K562 (cell line): ENCODE measurements at regions not wholly inside any gene's neighbourhood (a gene's known extent, or its start where the extent isn't known, plus 50 kb on each side); places are given as distances from the start of the nearest gene placed in this dataset.

Source experiments
- ATAC-seq: fragments of 200-7000 bp; cut with Tn5 transposase; 3 replicates; pipeline ENCODE4 v1.9.1; 2020; ENCODE audit warnings: moderate library complexity
- BruUV-seq: library from RNA; stranded (reverse); fragments of 400-500 nt; replicated peaks from 2 replicates; lab custom pipeline; 2021; lab: Mats Ljungman, UMichigan
- CTCF ChIA-PET: fragments of 300-600 bp; formaldehyde crosslinking; extraction: SDS; loops from one replicate; lab custom pipeline; 2021; ENCODE audit warnings: low intra/inter-chr PET ratio; lab: Yijun Ruan, JAX
- POLR2A ChIA-PET: fragments of 300-600, 350-650 bp; sonication (Branson Sonifier 250); formaldehyde crosslinking; extraction: SDS; loops from one replicate; lab custom pipeline; 2021; ENCODE audit warnings: antibody characterized with exemption, inconsistent platforms; lab: Yijun Ruan, JAX
- DNase-seq, 4 experiments: peaks; one replicate each; pipeline versions ENCODE4 v3.0.0 to v3.0.0-alpha.2; 2011 to 2018; ENCODE audit warnings: low spot score in 3 of 4, mixed read lengths in 3 of 4; ENCODE audit errors: extremely low read depth in 1 of 4
- FAIRE-seq: peaks from 2 replicates; lab custom pipeline; 2011; peaks lifted over from hg19 to GRCh38; lab: Jason Lieb, UNC
- H2AFZ ChIP-seq: 2 replicates; pipeline ENCODE4 v1.6.0; 2011; ENCODE audit warnings: low read depth, low read length, control low read depth, inconsistent platforms
- H3K27ac ChIP-seq: fragments of 200-600 bp; 3 replicates; pipeline ENCODE4 v1.8.0; 2011; ENCODE audit warnings: low read depth, mild to moderate bottlenecking, control low read depth, inconsistent platforms, low read length, moderate library complexity, mixed read lengths; ENCODE audit errors: extremely low read depth
- H3K27me3 ChIP-seq, 2 experiments: fragments of 300-600 bp in 1 of 2; 2 replicates in 1 of 2; 3 replicates in 1 of 2; pipeline versions ENCODE4 v1.6.0 to v1.8.0; 2011; ENCODE audit warnings: inconsistent platforms in 2 of 2, low read length in 2 of 2, mild to moderate bottlenecking in 1 of 2, mixed read lengths in 1 of 2, moderate library complexity in 1 of 2; ENCODE audit not compliant: control insufficient read depth in 2 of 2, insufficient read depth in 2 of 2
- H3K36me3 ChIP-seq: fragments of 300-600 bp; 3 replicates; pipeline ENCODE4 v1.8.0; 2011; ENCODE audit warnings: mild to moderate bottlenecking, low read length, inconsistent platforms; ENCODE audit not compliant: control insufficient read depth, insufficient read depth
- H3K4me1 ChIP-seq, 2 experiments: fragments of 200-600 bp in 1 of 2; replicated peaks in 1 of 2; 2 replicates in 1 of 2; 3 replicates in 1 of 2; pipeline versions ENCODE4 v1.5.1 to v1.8.0; 2011; ENCODE audit warnings: inconsistent platforms in 2 of 2, low read length in 2 of 2, mild to moderate bottlenecking in 1 of 2, mixed read lengths in 1 of 2, moderate library complexity in 1 of 2; ENCODE audit not compliant: control insufficient read depth in 2 of 2, insufficient read depth in 2 of 2
- H3K4me2 ChIP-seq: 2 replicates; pipeline ENCODE4 v1.6.1; 2011; ENCODE audit warnings: low read length, control low read depth, inconsistent platforms, mixed read lengths; ENCODE audit not compliant: insufficient read depth
- H3K4me3 ChIP-seq: fragments of 200-600 bp; sonication (generic), shearing (Covaris generic); 2 replicates; pipeline ENCODE4 v1.5.1; 2016; ENCODE audit warnings: control low read depth, inconsistent platforms
- H3K79me2 ChIP-seq: fragments of 200-600 bp; 3 replicates; pipeline ENCODE4 v1.8.0; 2011; ENCODE audit warnings: low read length, inconsistent platforms; ENCODE audit not compliant: control insufficient read depth, insufficient read depth
- H3K9ac ChIP-seq, 2 experiments: 2 replicates each; pipeline versions ENCODE4 v1.6.0 to v1.6.1; 2011; ENCODE audit warnings: low read depth in 2 of 2, low read length in 2 of 2, control low read depth in 1 of 2, inconsistent platforms in 1 of 2, mild to moderate bottlenecking in 1 of 2, mixed read lengths in 1 of 2; ENCODE audit not compliant: insufficient read depth in 1 of 2
- H3K9me1 ChIP-seq: one replicate; pipeline ENCODE4 v1.6.0; 2011; ENCODE audit warnings: inconsistent platforms, mild to moderate bottlenecking, low read length, moderate library complexity; ENCODE audit not compliant: control insufficient read depth, insufficient read depth
- H3K9me3 ChIP-seq: replicated peaks from 2 replicates; pipeline ENCODE4 v1.5.1; 2011; ENCODE audit warnings: low read depth, low read length, inconsistent platforms; ENCODE audit not compliant: control insufficient read depth, insufficient read depth
- H4K20me1 ChIP-seq: replicated peaks from 2 replicates; pipeline ENCODE4 v1.6.1; 2011; ENCODE audit warnings: low read length, inconsistent platforms, mixed read lengths; ENCODE audit not compliant: control insufficient read depth, insufficient read depth
- AFF4 ChIP-seq: sonication (generic); formaldehyde crosslinking; IDR thresholded peaks from 2 replicates; pipeline ENCODE4 v1.8.0; 2023; ENCODE audit warnings: mild to moderate bottlenecking, missing genetic modification reagents
- CTCF ChIP-seq, 3 experiments: IDR thresholded peaks in 2 of 3; conservative IDR thresholded peaks in 1 of 3; 2 replicates each; pipeline ENCODE4 v1.5.1; 2011 to 2012; ENCODE audit warnings: low read length in 3 of 3, mild to moderate bottlenecking in 3 of 3, control low read depth in 2 of 3, improper control_type of control experiment in 1 of 3, inconsistent platforms in 1 of 3, low read depth in 1 of 3, mixed read lengths in 1 of 3, moderate library complexity in 1 of 3; ENCODE audit not compliant: insufficient read depth in 2 of 3
- DEAF1 ChIP-seq: fragments of 450-650 bp; formaldehyde crosslinking; IDR thresholded peaks from 2 replicates; pipeline ENCODE4 v1.4.0; 2020; ENCODE audit warnings: mild to moderate bottlenecking, moderate library complexity
- EP400 ChIP-seq: fragments of 450-650 bp; IDR thresholded peaks from 2 replicates; pipeline ENCODE4 v1.6.1; 2017; ENCODE audit warnings: antibody characterized with exemption, mild to moderate bottlenecking, moderate library complexity
- ETV6 ChIP-seq, 3 experiments: fragments of 150-350 bp in 1 of 3; sonication (generic) in 1 of 3; formaldehyde crosslinking in 1 of 3; IDR thresholded peaks; 2 replicates each; pipeline versions ENCODE4 v1.6.1 to v1.8.0; 2014 to 2022; ENCODE audit warnings: borderline replicate concordance in 2 of 3, low read depth in 2 of 3, antibody characterized with exemption in 1 of 3, low read length in 1 of 3, mild to moderate bottlenecking in 1 of 3, missing genetic modification reagents in 1 of 3
- HNRNPLL ChIP-seq: fragments of 200-400 bp; formaldehyde crosslinking; IDR thresholded peaks from 2 replicates; pipeline ENCODE4 v1.6.1; 2017; ENCODE audit warnings: low read length, low read depth, mild to moderate bottlenecking; ENCODE audit not compliant: poor library complexity, severe bottlenecking
- KLF10 ChIP-seq: fragments of 250-450 bp; sonication (Bioruptor Pico); IDR thresholded peaks from 2 replicates; pipeline ENCODE4 v1.6.1; 2021; ENCODE audit warnings: matching md5 sums
- KLF16 ChIP-seq: IDR thresholded peaks from 2 replicates; pipeline ENCODE4 v1.6.1; 2016; ENCODE audit warnings: antibody characterized with exemption
- KLF6 ChIP-seq: fragments of 250-450 bp; sonication (Bioruptor Pico); IDR thresholded peaks from 2 replicates; pipeline ENCODE4 v1.4.0; 2020; ENCODE audit warnings: mild to moderate bottlenecking, moderate library complexity, borderline replicate concordance
- MEF2D ChIP-seq: conservative IDR thresholded peaks from 2 replicates; pipeline ENCODE4 v1.6.1; 2016; ENCODE audit warnings: low read depth, missing genetic modification characterization, missing compliant biosample characterization
- PPARD ChIP-seq: fragments of 250-450 bp; sonication (Bioruptor Pico); IDR thresholded peaks from 2 replicates; pipeline ENCODE4 v1.8.0; 2022; ENCODE audit warnings: inconsistent platforms, mild to moderate bottlenecking, moderate library complexity
- RBM34 ChIP-seq: fragments of 200-400 bp; formaldehyde crosslinking; IDR thresholded peaks from 2 replicates; pipeline ENCODE4 v1.6.1; 2018; ENCODE audit warnings: low read length, borderline replicate concordance; ENCODE audit not compliant: insufficient read depth
- U2AF2 ChIP-seq: fragments of 200-400 bp; formaldehyde crosslinking; optimal IDR thresholded peaks from 2 replicates; pipeline ENCODE3; 2017; ENCODE audit warnings: low read depth, mild to moderate bottlenecking, low read length
- XRCC3 ChIP-seq: fragments of 450-650 bp; IDR thresholded peaks from 2 replicates; pipeline ENCODE4 v1.6.1; 2017; ENCODE audit warnings: mild to moderate bottlenecking, moderate library complexity
- ZNF316 ChIP-seq: fragments of 450-650 bp; IDR thresholded peaks from 2 replicates; pipeline ENCODE4 v1.6.1; 2016
- ZNF764 ChIP-seq: fragments of 250-450 bp; sonication (Bioruptor Pico); IDR thresholded peaks from 2 replicates; pipeline ENCODE4 v1.4.0; 2020; ENCODE audit warnings: low read depth, mild to moderate bottlenecking, moderate library complexity
- WGBS: fragments of 100-300 bp; shearing (Covaris generic); methylation state at CpG from one replicate; pipeline ENCODE4 v1.1.6; 2016; ENCODE audit warnings: low coverage, mixed read lengths; ENCODE audit not compliant: insufficient coverage; ENCODE audit errors: missing lambda C conversion rate; 5-methylcytosine and 5-hydroxymethylcytosine counted together
- in situ Hi-C: fragments of 300-500 bp; cut with MboI; formaldehyde crosslinking; loops from 4 replicates; pipeline ENCODE4 v1.15.0; 2018; ENCODE audit warnings: inconsistent platforms, mixed read lengths
- intact Hi-C: fragments of 100-400 bp; cut with micrococcal nuclease; formaldehyde crosslinking; loops from 2 replicates; pipeline ENCODE4 v1.14.2; 2022

GRCh38 chr18:75120521-75120920 is 88.4 kb downstream of the PTGR3 start:
- H3K27ac ChIP-seq = no peak overlapping the region
- in situ Hi-C loops (no loop called here), intact Hi-C loops (no loop called here)
- no peak for ATAC-seq
- DNase-seq = no peak
- 0% methylated on average over 5 of the region's 13 CpGs for whole genome bisulfite sequencing
- no peaks in the 10 kb centered on the region for H3K79me2 ChIP-seq
- TF ChIP-seq ETV6 (IDR thresholded peaks at IDR 0.05; ENCODE audit: borderline replicate concordance in 1 of 2, low read depth in 2 of 2, low read length in 1 of 2) = no peak
- TF ChIP-seq ETV6 (CRISPR knock-in tag; IDR thresholded peaks at IDR 0.05; ENCODE audit: borderline replicate concordance) = no peak
- no peak for TF ChIP-seq RBM34
- TF ChIP-seq U2AF2 = no peak
- no peak for TF ChIP-seq ZNF316
- no peak for TF ChIP-seq EP400
- no peak for TF ChIP-seq HNRNPLL
- no peak for TF ChIP-seq KLF6 (CRISPR knock-in tag)
- TF ChIP-seq KLF16 = no peak
- TF ChIP-seq ZNF764 (CRISPR knock-in tag) = no peak
- TF ChIP-seq KLF10 (CRISPR knock-in tag) = no peak
- TF ChIP-seq DEAF1 (CRISPR knock-in tag) = no peak
- no peak for TF ChIP-seq AFF4
- TF ChIP-seq MEF2D (tag) = no peak
- TF ChIP-seq PPARD (CRISPR knock-in tag) = no peak
- no peak for TF ChIP-seq CTCF (IDR thresholded peaks at IDR 0.05 in 2 of 3, conservative IDR thresholded peaks at IDR 0.05 in 1 of 3; ENCODE audit: insufficient read depth in 2 of 3, low read depth in 1 of 3, low read length in 3 of 3)
- TF ChIP-seq XRCC3 = no peak
- POLR2A ChIA-PET = interaction anchor here (0.7 kb wide), 1 partner anchor 30 kb away, joined by 3 read pairs; no protein-coding TSS in a partner anchor
- BruUV-seq = no TSS peak
- 0 out of 5 replicates have a peak, but pooled peaks cover 0 to 3% of the 10 kb centered on the region in 2 experiments for H3K4me1 ChIP-seq
- no peak overlapping the region for H2AFZ ChIP-seq
- no peaks in the 10 kb centered on the region for H3K9me1 ChIP-seq
- no peak overlapping the region for H3K4me3 ChIP-seq
- H4K20me1 ChIP-seq = no peaks in the 10 kb centered on the region
- FAIRE-seq = no peak
- H3K36me3 ChIP-seq = no peaks in the 10 kb centered on the region
- CTCF ChIA-PET = no interaction called here
- H3K9ac ChIP-seq = no peak overlapping the region
- peaks cover 0 to 29% of the 10 kb centered on the region in 2 experiments; a peak in 3 of 5 replicates for H3K27me3 ChIP-seq
- no peak overlapping the region for H3K4me2 ChIP-seq
- no peaks in the 10 kb centered on the region for H3K9me3 ChIP-seq
